Adipose tissue (tissue), 3 donors: ENCODE measurements at regions not wholly inside any gene's neighbourhood (a gene's known extent, or its start where the extent isn't known, plus 50 kb on each side); places are given as distances from the start of the nearest gene placed in this dataset.
"Not testable (repeated sequence)": the region's sequence is repeated elsewhere in the genome, so short reads cannot be mapped to it uniquely, and the experiment has no call there.

Experiments
- H3K27ac ChIP-seq: one replicate; pipeline ENCODE4 v1.5.1; 2013; ENCODE audit warnings: low read depth, low read length
- WGBS, 3 donors: extraction: QIAGEN DNeasy Blood & Tissue Kit; methylation state at CpG; one replicate each; pipeline ENCODE4 v1.1.7; 2013; 5-methylcytosine and 5-hydroxymethylcytosine counted together
- donor health status: healthy with polysubstance abuse.
- donor health status: Bipolar disorder and iron deficiency.
- donor health status: healthy.

GRCh38 chr6:14468647-14469321 is 351.2 kb downstream of the CD83 start:
- 66 to 95% (median 94%) methylated on average over 4 of the region's 4 CpGs for WGBS, 3 donors
- no peak overlapping the region for H3K27ac ChIP-seq

GRCh38 chr6:14470101-14470500 is 352.5 kb downstream of the CD83 start:
- WGBS, 3 donors = 73 to 94% (median 92%) methylated on average over 3 of the region's 3 CpGs
- H3K27ac ChIP-seq = no peak overlapping the region

GRCh38 chr6:14470671-14471070 is 353.1 kb downstream of the CD83 start:
- H3K27ac ChIP-seq = no peak overlapping the region
- WGBS, 3 donors = 80 to 90% (median 83%) methylated on average over 3 of the region's 3 CpGs

- 86 to 98% (median 97%) methylated on average over 3 of the region's 3 CpGs for WGBS, 3 donors
- no peak overlapping the region for H3K27ac ChIP-seq
Observed at GRCh38 chr6:14472255-14472985, 354.8 kb downstream of the CD83 start.

GRCh38 chr6:14472986-14473337 is 355.4 kb downstream of the CD83 start:
- H3K27ac ChIP-seq = no peak overlapping the region
- WGBS, 3 donors = 61 to 78% (median 67%) methylated on average over 9 of the region's 9 CpGs

- 78 to 89% (median 84%) methylated on average over 2 of the region's 2 CpGs for WGBS, 3 donors
Observed at GRCh38 chr6:14474816-14475215, 357.2 kb downstream of the CD83 start.

GRCh38 chr6:14475306-14475705 is 357.7 kb downstream of the CD83 start:
- 46 to 92% (median 83%) methylated on average over 2 of the region's 2 CpGs for WGBS, 3 donors
- no peak overlapping the region for H3K27ac ChIP-seq

More at GRCh38 chr6:14474816-14475215, 357.2 kb downstream of the CD83 start:
- H3K27ac ChIP-seq = no peak overlapping the region

- 16 to 21% (median 20%) methylated on average over 12 of the region's 12 CpGs for WGBS, 3 donors
- H3K27ac ChIP-seq = no peak overlapping the region
Observed at GRCh38 chr6:14476793-14477531, 359.4 kb downstream of the CD83 start.

GRCh38 chr6:14477559-14477958 is 360.0 kb downstream of the CD83 start:
- H3K27ac ChIP-seq = no peak overlapping the region
- WGBS, 3 donors = 51 to 56% (median 54%) methylated on average over 7 of the region's 7 CpGs

GRCh38 chr6:14478381-14479225 is 361.0 kb downstream of the CD83 start:
- 45 to 68% (median 57%) methylated on average over 10 of the region's 10 CpGs for WGBS, 3 donors
- no peak overlapping the region for H3K27ac ChIP-seq

GRCh38 chr6:14481946-14482345 is 364.4 kb downstream of the CD83 start:
- H3K27ac ChIP-seq = not testable (repeated sequence)
- no CpG with 5 or more reads among the region's 1 CpG for WGBS, 3 donors

GRCh38 chr6:14487625-14488024 is 370.1 kb downstream of the CD83 start:
- no peak overlapping the region for H3K27ac ChIP-seq
- 94 to 100% (median 95%) methylated on average over 3 of the region's 3 CpGs for WGBS, 3 donors

GRCh38 chr6:14488180-14488579 is 370.6 kb downstream of the CD83 start:
- WGBS, 3 donors = 85 to 89% (median 87%) methylated on average over 2 of the region's 2 CpGs
- no peak overlapping the region for H3K27ac ChIP-seq

- 85 to 96% (median 93%) methylated on average over 3 of the region's 3 CpGs for WGBS, 3 donors
- H3K27ac ChIP-seq = no peak overlapping the region
Observed at GRCh38 chr6:14489445-14489844, 371.9 kb downstream of the CD83 start.

- 51 to 77% (median 76%) methylated on average over 1 of the region's 1 CpG for WGBS, 3 donors
- H3K27ac ChIP-seq = no peak overlapping the region
Observed at GRCh38 chr6:14498748-14499147, 381.2 kb downstream of the CD83 start.

- 68 to 97% (median 93%) methylated on average over 4 of the region's 4 CpGs for WGBS, 3 donors
- no peak overlapping the region for H3K27ac ChIP-seq
Observed at GRCh38 chr6:14499309-14499708, 381.7 kb downstream of the CD83 start.

GRCh38 chr6:14499841-14500240 is 382.3 kb downstream of the CD83 start:
- H3K27ac ChIP-seq = no peak overlapping the region
- WGBS, 3 donors = 48 to 62% (median 56%) methylated on average over 10 of the region's 10 CpGs

- WGBS, 3 donors = 87 to 99% (median 97%) methylated on average over 2 of the region's 2 CpGs
Observed at GRCh38 chr6:14500809-14501208, 383.2 kb downstream of the CD83 start.

GRCh38 chr6:14501240-14501639 is 383.7 kb downstream of the CD83 start:
- H3K27ac ChIP-seq = no peak overlapping the region
- 87 to 97% (median 96%) methylated on average over 7 of the region's 7 CpGs for WGBS, 3 donors

More at GRCh38 chr6:14500809-14501208, 383.2 kb downstream of the CD83 start:
- H3K27ac ChIP-seq = no peak overlapping the region
